Mesendoderm (in vitro differentiated cells): ENCODE measurements at regions not wholly inside any gene's neighbourhood (a gene's known extent, or its start where the extent isn't known, plus 50 kb on each side); places are given as distances from the start of the nearest gene placed in this dataset.

Experiments
- DNase-seq: peaks from one replicate; pipeline ENCODE4 v3.0.0; 2013
- H2AK5ac ChIP-seq: 2 replicates; pipeline ENCODE4 v1.6.1; 2013; ENCODE audit warnings: low read length, inconsistent platforms
- H2BK120ac ChIP-seq: 2 replicates; pipeline ENCODE4 v1.6.1; 2013; ENCODE audit warnings: low read depth, mild to moderate bottlenecking, low read length, moderate library complexity, mixed read lengths
- H2BK15ac ChIP-seq: replicated peaks from 2 replicates; pipeline ENCODE4 v1.6.1; 2013; ENCODE audit warnings: low read depth, mild to moderate bottlenecking, moderate library complexity
- H2BK5ac ChIP-seq: 2 replicates; pipeline ENCODE4 v1.6.1; 2013; ENCODE audit warnings: low read length, inconsistent platforms
- H3K18ac ChIP-seq: 2 replicates; pipeline ENCODE4 v1.6.1; 2013; ENCODE audit warnings: mild to moderate bottlenecking, low read length, mixed read lengths
- H3K23ac ChIP-seq: one replicate; pipeline ENCODE4 v1.6.1; 2013; ENCODE audit warnings: low read length
- H3K27ac ChIP-seq: 2 replicates; pipeline ENCODE4 v1.5.1; 2013; ENCODE audit warnings: low read depth, mild to moderate bottlenecking, inconsistent platforms, low read length, moderate library complexity
- H3K27me3 ChIP-seq: 2 replicates; pipeline ENCODE4 v1.6.1; 2013; ENCODE audit warnings: low read length, control low read depth, mild to moderate bottlenecking, inconsistent platforms; ENCODE audit not compliant: insufficient read depth, poor library complexity
- H3K36me3 ChIP-seq: 2 replicates; pipeline ENCODE4 v1.6.1; 2013; ENCODE audit warnings: low read length, inconsistent platforms; ENCODE audit not compliant: control insufficient read depth, insufficient read depth
- H3K4ac ChIP-seq: one replicate; pipeline ENCODE4 v1.6.1; 2013; ENCODE audit warnings: low read depth, mild to moderate bottlenecking, low read length, moderate library complexity
- H3K4me1 ChIP-seq: 2 replicates; pipeline ENCODE4 v1.6.1; 2013; ENCODE audit warnings: low read depth, low read length, inconsistent platforms; ENCODE audit not compliant: control insufficient read depth
- H3K4me2 ChIP-seq: 2 replicates; pipeline ENCODE4 v1.6.1; 2013; ENCODE audit warnings: low read length
- H3K4me3 ChIP-seq: 2 replicates; pipeline ENCODE4 v1.5.1; 2013; ENCODE audit warnings: mild to moderate bottlenecking, low read length
- H3K56ac ChIP-seq: one replicate; pipeline ENCODE4 v1.6.1; 2013; ENCODE audit warnings: low read length
- H3K79me1 ChIP-seq: 2 replicates; pipeline ENCODE4 v1.6.1; 2013; ENCODE audit warnings: low read length, inconsistent platforms
- H3K79me2 ChIP-seq: 2 replicates; pipeline ENCODE4 v1.6.1; 2013; ENCODE audit warnings: mild to moderate bottlenecking, low read length; ENCODE audit not compliant: control insufficient read depth, insufficient read depth
- H3K9ac ChIP-seq: 2 replicates; pipeline ENCODE4 v1.6.1; 2013; ENCODE audit warnings: low read length, inconsistent platforms
- H4K5ac ChIP-seq: one replicate; pipeline ENCODE4 v1.6.1; 2013; ENCODE audit warnings: low read length
- H4K8ac ChIP-seq: one replicate; pipeline ENCODE4 v1.6.1; 2013; ENCODE audit warnings: low read depth, mild to moderate bottlenecking, control low read depth, low read length, moderate library complexity
- WGBS: extraction: QIAGEN DNeasy Blood & Tissue Kit; methylation state at CpG from one replicate; pipeline ENCODE4 v1.1.7; 2013; ENCODE audit warnings: low lambda C conversion rate, missing lambda C conversion rate; ENCODE audit not compliant: insufficient coverage; ENCODE audit errors: extremely low coverage; 5-methylcytosine and 5-hydroxymethylcytosine counted together

GRCh38 chr18:1483385-1483784 lies 578.7 kb downstream of the ADCYAP1 start:
- H3K36me3 ChIP-seq: no peaks in the 10 kb centered on the region
- no peak overlapping the region for H2AK5ac ChIP-seq
- no peak overlapping the region for H3K56ac ChIP-seq
- no peaks in the 10 kb centered on the region for H3K27me3 ChIP-seq
- H3K4me2 ChIP-seq: no peak overlapping the region
- H3K23ac ChIP-seq: no peak overlapping the region
- no peak overlapping the region for H3K4ac ChIP-seq
- H3K79me1 ChIP-seq: no peaks in the 10 kb centered on the region
- H2BK120ac ChIP-seq: no peak overlapping the region
- H4K8ac ChIP-seq: no peak overlapping the region
- no peak for DNase-seq
- no peaks in the 10 kb centered on the region for H3K79me2 ChIP-seq
- H2BK5ac ChIP-seq: no peak overlapping the region
- no peak overlapping the region for H3K27ac ChIP-seq
- no peak overlapping the region for H4K5ac ChIP-seq
- no peak overlapping the region for H3K4me3 ChIP-seq
- no peak overlapping the region for H2BK15ac ChIP-seq
- H3K18ac ChIP-seq: no peak overlapping the region
- no peak overlapping the region for H3K9ac ChIP-seq
- H3K4me1 ChIP-seq: no peaks in the 10 kb centered on the region

DNA sequence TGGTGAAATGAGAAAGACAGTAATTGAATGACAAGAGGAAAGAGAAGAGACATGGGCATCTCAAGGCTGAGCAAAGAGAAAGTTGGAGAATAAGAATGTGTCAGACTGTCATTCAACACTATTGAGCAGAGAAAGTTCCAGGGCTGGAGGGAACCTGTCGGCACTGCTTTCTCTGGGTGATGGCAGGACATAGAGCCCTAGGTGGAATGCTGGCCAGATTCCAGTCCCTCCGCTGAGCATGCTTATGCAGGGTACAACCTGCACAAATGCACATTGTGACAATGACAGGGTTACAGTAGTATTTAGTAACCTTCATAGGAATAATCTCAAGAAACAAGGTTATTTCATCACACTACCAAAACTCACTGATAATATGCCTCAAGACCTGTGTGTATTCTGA lies 582.8 kb downstream of the ADCYAP1 start:
- no peak for DNase-seq
- H3K4me3 ChIP-seq: no peak overlapping the region
- no peaks in the 10 kb centered on the region for H3K4me1 ChIP-seq

DNA sequence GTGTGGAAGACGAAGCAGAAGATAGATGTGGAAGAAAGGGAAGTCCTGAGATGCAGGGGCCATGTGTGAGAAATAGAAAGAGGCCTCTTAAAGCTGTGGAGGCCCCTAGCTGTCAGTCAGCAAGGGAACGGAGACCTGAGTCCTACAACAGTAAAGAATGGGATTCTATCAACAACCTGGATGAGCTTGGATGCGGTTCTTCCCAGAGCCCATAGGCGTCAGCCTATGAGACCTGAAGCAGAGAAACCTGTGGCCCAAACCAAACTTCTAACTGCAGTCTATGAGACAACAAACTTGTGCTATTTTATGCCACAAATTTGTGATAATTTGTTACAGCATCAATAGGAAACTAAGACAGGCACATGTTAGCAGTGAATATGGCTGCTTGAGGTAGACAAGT lies 583.7 kb downstream of the ADCYAP1 start:
- WGBS: no CpG with 5 or more reads among the region's 4 CpGs
- Histone ChIP-seq H3K23ac (no peak overlapping the region), H4K5ac (no peak overlapping the region), H3K18ac (no peak overlapping the region), H3K27ac (no peak overlapping the region), H2BK5ac (no peak overlapping the region), H3K4me3 (no peak overlapping the region), H3K27me3 (no peaks in the 10 kb centered on the region), H4K8ac (no peak overlapping the region), H3K9ac (no peak overlapping the region), H3K4me1 (no peaks in the 10 kb centered on the region), H3K4ac (no peak overlapping the region), H2BK15ac (no peak overlapping the region), H2BK120ac (no peak overlapping the region), H3K36me3 (no peaks in the 10 kb centered on the region), H3K4me2 (no peak overlapping the region), H3K79me1 (no peaks in the 10 kb centered on the region), H2AK5ac (no peak overlapping the region), H3K79me2 (no peaks in the 10 kb centered on the region), H3K56ac (no peak overlapping the region)
- no peak for DNase-seq

More for the DNA sequence above, 582.8 kb downstream of the ADCYAP1 start:
- Histone ChIP-seq H3K36me3 (no peaks in the 10 kb centered on the region), H3K4me2 (no peak overlapping the region), H2BK15ac (no peak overlapping the region), H3K27ac (no peak overlapping the region), H3K18ac (no peak overlapping the region), H4K5ac (no peak overlapping the region), H3K79me2 (no peaks in the 10 kb centered on the region), H2BK120ac (no peak overlapping the region), H3K9ac (no peak overlapping the region), H2BK5ac (no peak overlapping the region), H3K79me1 (no peaks in the 10 kb centered on the region), H4K8ac (no peak overlapping the region), H3K4ac (no peak overlapping the region), H3K56ac (no peak overlapping the region), H3K27me3 (no peaks in the 10 kb centered on the region), H3K23ac (no peak overlapping the region), H2AK5ac (no peak overlapping the region)
- WGBS: no CpG with 5 or more reads among the region's 2 CpGs

DNA sequence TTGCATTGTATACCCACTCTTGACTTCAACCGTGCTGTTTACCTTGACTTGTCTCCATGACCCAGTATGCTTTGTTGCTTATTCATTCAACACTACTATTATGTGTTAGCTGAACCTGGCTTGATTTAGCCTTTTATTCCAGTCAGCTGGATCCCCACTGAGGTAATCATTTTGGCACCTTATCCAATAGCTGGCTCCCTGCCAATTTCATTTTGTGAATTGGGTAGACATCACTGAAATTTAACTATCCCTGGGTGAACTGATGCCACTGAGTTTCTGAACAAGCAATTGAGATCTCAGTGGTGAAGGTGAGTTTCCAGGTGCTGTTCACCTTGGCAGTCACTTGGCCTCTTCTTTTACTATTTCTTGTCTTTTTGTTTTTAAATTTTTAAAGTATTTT lies 584.3 kb downstream of the ADCYAP1 start:
- H3K23ac ChIP-seq: no peak overlapping the region
- no peaks in the 10 kb centered on the region for H3K27me3 ChIP-seq
- H3K79me1 ChIP-seq: no peaks in the 10 kb centered on the region
- WGBS: no CpG with 5 or more reads among the region's 1 CpG
- no peak overlapping the region for H2BK120ac ChIP-seq
- no peak overlapping the region for H3K4ac ChIP-seq
- H2BK15ac ChIP-seq: no peak overlapping the region
- H4K5ac ChIP-seq: no peak overlapping the region
- no peak overlapping the region for H2AK5ac ChIP-seq
- no peak overlapping the region for H2BK5ac ChIP-seq
- no peak overlapping the region for H4K8ac ChIP-seq
- H3K9ac ChIP-seq: no peak overlapping the region
- no peaks in the 10 kb centered on the region for H3K79me2 ChIP-seq
- no peak overlapping the region for H3K27ac ChIP-seq
- DNase-seq: no peak
- no peak overlapping the region for H3K56ac ChIP-seq
- no peaks in the 10 kb centered on the region for H3K4me1 ChIP-seq
- H3K4me2 ChIP-seq: no peak overlapping the region
- H3K36me3 ChIP-seq: no peaks in the 10 kb centered on the region
- no peak overlapping the region for H3K18ac ChIP-seq
- H3K4me3 ChIP-seq: no peak overlapping the region

DNA sequence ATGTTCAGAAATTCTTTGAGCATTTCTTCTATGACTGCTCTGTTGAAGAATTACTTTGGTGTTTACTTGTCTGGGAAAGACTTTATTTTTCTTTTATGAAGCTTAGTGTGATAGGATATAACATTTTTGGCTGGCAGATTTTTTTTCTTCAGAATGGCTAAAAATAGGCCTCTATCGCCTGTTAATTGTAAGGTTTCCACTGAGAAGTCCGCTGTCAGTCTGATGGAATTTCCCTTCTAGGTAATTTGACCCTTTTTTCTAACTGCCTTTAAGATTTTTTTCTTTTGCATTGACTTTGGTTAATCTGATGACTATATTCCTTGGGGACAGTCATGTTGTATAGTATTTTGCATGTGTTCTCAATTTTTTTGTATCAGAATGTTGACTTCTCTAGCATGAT lies 590.7 kb downstream of the ADCYAP1 start:
- Histone ChIP-seq H3K27ac (no peak overlapping the region), H3K79me2 (no peaks in the 10 kb centered on the region), H4K5ac (no peak overlapping the region), H2BK5ac (no peak overlapping the region), H3K27me3 (no peaks in the 10 kb centered on the region), H2BK120ac (no peak overlapping the region), H3K56ac (no peak overlapping the region), H2AK5ac (no peak overlapping the region), H4K8ac (no peak overlapping the region), H3K18ac (no peak overlapping the region), H3K4ac (no peak overlapping the region), H3K4me1 (no peaks in the 10 kb centered on the region), H3K9ac (no peak overlapping the region), H2BK15ac (no peak overlapping the region), H3K23ac (no peak overlapping the region), H3K4me2 (no peak overlapping the region), H3K4me3 (no peak overlapping the region), H3K79me1 (no peaks in the 10 kb centered on the region), H3K36me3 (no peaks in the 10 kb centered on the region)
- no CpG with 5 or more reads among the region's 2 CpGs for WGBS
- DNase-seq: no peak

DNA sequence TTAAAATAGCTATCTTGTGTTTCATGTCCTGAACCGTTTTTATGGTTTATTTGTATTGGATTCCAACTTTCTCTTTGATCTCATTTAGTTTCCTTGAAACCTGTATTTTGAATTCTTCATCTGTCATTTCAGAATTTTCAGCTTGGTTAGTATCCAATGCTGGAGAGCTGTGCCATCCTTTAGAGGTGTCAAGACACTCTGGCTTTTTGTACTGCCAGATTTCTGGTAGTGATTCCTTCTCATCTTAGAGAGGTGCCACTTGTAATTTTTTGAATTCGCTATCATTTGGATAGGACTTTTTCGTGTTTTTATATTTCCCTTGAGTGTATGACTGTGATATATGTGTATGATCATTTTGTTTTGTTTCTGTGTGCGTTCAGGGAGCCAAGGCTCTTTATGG lies 591.4 kb downstream of the ADCYAP1 start:
- H3K4me1 ChIP-seq: no peaks in the 10 kb centered on the region
- no peak overlapping the region for H3K4ac ChIP-seq
- H3K4me2 ChIP-seq: no peak overlapping the region
- H4K8ac ChIP-seq: no peak overlapping the region
- no peak overlapping the region for H2BK5ac ChIP-seq
- no peak overlapping the region for H3K23ac ChIP-seq
- H3K79me2 ChIP-seq: no peaks in the 10 kb centered on the region
- H3K4me3 ChIP-seq: no peak overlapping the region
- no peaks in the 10 kb centered on the region for H3K27me3 ChIP-seq
- H2BK120ac ChIP-seq: no peak overlapping the region
- H2BK15ac ChIP-seq: no peak overlapping the region
- no peak overlapping the region for H3K27ac ChIP-seq
- WGBS: no CpG with 5 or more reads among the region's 4 CpGs
- no peak overlapping the region for H4K5ac ChIP-seq
- H3K79me1 ChIP-seq: no peaks in the 10 kb centered on the region
- no peak for DNase-seq
- no peak overlapping the region for H3K9ac ChIP-seq
- no peak overlapping the region for H2AK5ac ChIP-seq
- H3K18ac ChIP-seq: no peak overlapping the region
- no peak overlapping the region for H3K56ac ChIP-seq
- no peaks in the 10 kb centered on the region for H3K36me3 ChIP-seq
